GM12878 (cell line): ENCODE measurements at regions not wholly inside any gene's neighbourhood (a gene's known extent, or its start where the extent isn't known, plus 50 kb on each side); places are given as distances from the start of the nearest gene placed in this dataset.
"Not testable (repeated sequence)": the region's sequence is repeated elsewhere in the genome, so short reads cannot be mapped to it uniquely, and the experiment has no call there.

Source experiments
- FOXK2 ChIP-seq: fragments of 450-650 bp; IDR thresholded peaks from 2 replicates; pipeline ENCODE4 v1.6.1; 2017; ENCODE audit warnings: mild to moderate bottlenecking, moderate library complexity
- HDAC6 ChIP-seq: fragments of 200-600 bp; sonication (generic); IDR thresholded peaks from one replicate; pipeline ENCODE4 v1.8.0; 2017; ENCODE audit warnings: antibody characterized with exemption; ENCODE audit not compliant: unreplicated experiment
- NR2C2 ChIP-seq: IDR thresholded peaks from 2 replicates; pipeline ENCODE4 v1.6.1; 2011; ENCODE audit warnings: borderline replicate concordance, low read depth; ENCODE audit not compliant: control insufficient read depth, insufficient read length
- RAD21 ChIP-seq: IDR thresholded peaks from 2 replicates; pipeline ENCODE4 v1.6.1; 2011; ENCODE audit warnings: mild to moderate bottlenecking, low read depth, low read length, moderate library complexity; ENCODE audit not compliant: insufficient read depth
- TF ChIP-seq, protein P1 (sequence below): IDR thresholded peaks from 2 replicates; pipeline ENCODE4 v1.6.1; 2012; ENCODE audit warnings: low read depth, low read length, improper control_type of control experiment

DNA sequence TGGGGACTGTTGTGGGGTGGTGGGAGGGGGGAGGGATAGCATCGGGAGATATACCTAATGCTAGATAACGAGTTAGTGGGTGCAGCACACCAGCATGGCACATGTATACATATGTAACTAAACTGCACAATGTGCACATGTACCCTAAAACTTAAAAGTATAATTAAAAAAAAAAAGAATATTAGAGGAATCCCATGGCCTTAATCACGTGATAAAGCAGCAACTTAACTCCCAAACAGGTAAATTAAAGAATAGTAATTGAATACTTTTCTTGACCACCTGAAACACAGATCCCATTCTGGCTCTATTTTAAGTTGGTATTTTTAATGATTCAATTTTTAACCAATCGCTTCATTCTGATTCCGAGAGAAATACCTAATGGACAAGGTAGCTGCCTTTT lies 56.9 kb upstream of the THBS1 start:
- TF ChIP-seq, protein P1, sequence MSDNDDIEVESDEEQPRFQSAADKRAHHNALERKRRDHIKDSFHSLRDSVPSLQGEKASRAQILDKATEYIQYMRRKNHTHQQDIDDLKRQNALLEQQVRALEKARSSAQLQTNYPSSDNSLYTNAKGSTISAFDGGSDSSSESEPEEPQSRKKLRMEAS: not testable (repeated sequence)
- TF ChIP-seq RAD21, FOXK2, HDAC6, NR2C2: not testable (repeated sequence)
